Caco-2 (cell line): ENCODE measurements at regions not wholly inside any gene's neighbourhood (a gene's known extent, or its start where the extent isn't known, plus 50 kb on each side); places are given as distances from the start of the nearest gene placed in this dataset.

ENCODE experiments used
- BruUV-seq: library from RNA; stranded (reverse); fragments of 400-500 nt; replicated peaks from 2 replicates; lab custom pipeline; 2021; lab: Mats Ljungman, UMichigan
- CTCF ChIA-PET: fragments of 300-600 bp; sonication (Branson Sonifier 250); formaldehyde crosslinking; loops from one replicate; lab custom pipeline; 2022; ENCODE audit warnings: antibody characterized with exemption; lab: Charles Lee
- POLR2A ChIA-PET: fragments of 300-600 bp; sonication (Branson Sonifier 250); formaldehyde crosslinking; loops from one replicate; lab custom pipeline; 2022; ENCODE audit warnings: antibody characterized with exemption; lab: Charles Lee
- DNase-seq, 2 experiments: peaks; one replicate each; pipeline versions ENCODE4 v3.0.0 to v3.0.0-alpha.2; 2020 to 2022
- H3K27me3 ChIP-seq: replicated peaks from 2 replicates; pipeline ENCODE4 v1.6.0; 2011; ENCODE audit warnings: low read length; ENCODE audit not compliant: control insufficient read depth, insufficient read depth
- H3K36me3 ChIP-seq: 2 replicates; pipeline ENCODE4 v1.5.1; 2011; ENCODE audit warnings: low read length; ENCODE audit not compliant: control insufficient read depth, insufficient read depth
- H3K4me1 ChIP-seq: fragments of 250-450 bp; sonication (Bioruptor Pico); 2 replicates; pipeline ENCODE4 v1.5.1; 2020; ENCODE audit warnings: mild to moderate bottlenecking
- H3K4me3 ChIP-seq: 2 replicates; pipeline ENCODE4 v1.5.1; 2011; ENCODE audit warnings: low read depth, mild to moderate bottlenecking, control low read depth, low read length
- H3K9me3 ChIP-seq: fragments of 250-450 bp; sonication (Bioruptor Pico); 2 replicates; pipeline ENCODE4 v1.5.1; 2020; ENCODE audit warnings: mild to moderate bottlenecking, moderate library complexity
- H3K27ac Mint-ChIP-seq: one replicate; pipeline ENCODE4 v1.8.0; 2022; ENCODE audit warnings: mixed read lengths; ENCODE audit not compliant: unreplicated experiment
- H3K27me3 Mint-ChIP-seq: one replicate; pipeline ENCODE4 v1.8.0; 2022; ENCODE audit warnings: mixed read lengths; ENCODE audit not compliant: insufficient read depth, unreplicated experiment
- H3K36me3 Mint-ChIP-seq: one replicate; pipeline ENCODE4 v1.8.0; 2022; ENCODE audit warnings: mild to moderate bottlenecking, mixed read lengths; ENCODE audit not compliant: insufficient read depth, unreplicated experiment
- H3K4me1 Mint-ChIP-seq: one replicate; pipeline ENCODE4 v1.8.0; 2022; ENCODE audit warnings: low read depth, mixed read lengths; ENCODE audit not compliant: unreplicated experiment
- H3K4me3 Mint-ChIP-seq: one replicate; pipeline ENCODE4 v1.8.0; 2022; ENCODE audit warnings: mild to moderate bottlenecking, moderate library complexity, mixed read lengths; ENCODE audit not compliant: unreplicated experiment
- H3K9me3 Mint-ChIP-seq: one replicate; pipeline ENCODE4 v1.8.0; 2022; ENCODE audit warnings: mixed read lengths; ENCODE audit not compliant: unreplicated experiment
- intact Hi-C: fragments of 100-400 bp; cut with micrococcal nuclease; formaldehyde crosslinking; loops from one replicate; pipeline ENCODE4 v1.10.0; 2022; ENCODE audit not compliant: unreplicated experiment
- TF ChIP-seq, protein P1 (sequence below), 2 experiments: fragments of 200-600 bp in 1 of 2; IDR thresholded peaks; 1 replicate in 1 of 2; 2 replicates in 1 of 2; pipeline versions ENCODE4 v1.5.1 to v1.8.0; 2011 to 2022; ENCODE audit warnings: antibody characterized with exemption in 1 of 2, control low read depth in 1 of 2, inconsistent platforms in 1 of 2, low read depth in 1 of 2, low read length in 1 of 2, mild to moderate bottlenecking in 1 of 2, moderate library complexity in 1 of 2; ENCODE audit not compliant: insufficient read depth in 1 of 2, severe bottlenecking in 1 of 2, unreplicated experiment in 1 of 2

DNA sequence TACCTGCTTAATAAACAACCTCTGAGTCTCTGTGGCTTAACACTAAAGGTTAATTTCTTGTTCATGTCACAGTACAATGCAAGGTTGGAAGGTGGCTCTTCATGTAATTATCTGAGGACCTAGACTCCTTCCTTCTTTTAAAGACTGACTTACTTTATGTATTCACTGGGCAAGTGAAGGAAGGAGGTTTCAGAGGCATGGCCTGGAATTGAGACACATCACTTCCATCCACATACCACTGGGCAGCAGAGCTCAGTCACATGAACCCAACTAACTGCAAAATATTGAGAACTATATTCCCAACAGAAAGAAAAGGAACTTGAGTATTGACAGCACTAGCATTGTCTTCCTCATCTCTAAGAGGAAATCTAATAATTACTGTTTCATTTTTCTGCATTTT is 57.5 kb upstream of the FN1 start:
- ChIA-PET POLR2A (no interaction called here), CTCF (no interaction called here)
- H3K4me3 ChIP-seq = no peak overlapping the region
- H3K4me3 Mint-ChIP-seq = no peak overlapping the region
- H3K27me3 ChIP-seq = no peaks in the 10 kb centered on the region
- H3K36me3 ChIP-seq = no peaks in the 10 kb centered on the region
- TF ChIP-seq, protein P1, sequence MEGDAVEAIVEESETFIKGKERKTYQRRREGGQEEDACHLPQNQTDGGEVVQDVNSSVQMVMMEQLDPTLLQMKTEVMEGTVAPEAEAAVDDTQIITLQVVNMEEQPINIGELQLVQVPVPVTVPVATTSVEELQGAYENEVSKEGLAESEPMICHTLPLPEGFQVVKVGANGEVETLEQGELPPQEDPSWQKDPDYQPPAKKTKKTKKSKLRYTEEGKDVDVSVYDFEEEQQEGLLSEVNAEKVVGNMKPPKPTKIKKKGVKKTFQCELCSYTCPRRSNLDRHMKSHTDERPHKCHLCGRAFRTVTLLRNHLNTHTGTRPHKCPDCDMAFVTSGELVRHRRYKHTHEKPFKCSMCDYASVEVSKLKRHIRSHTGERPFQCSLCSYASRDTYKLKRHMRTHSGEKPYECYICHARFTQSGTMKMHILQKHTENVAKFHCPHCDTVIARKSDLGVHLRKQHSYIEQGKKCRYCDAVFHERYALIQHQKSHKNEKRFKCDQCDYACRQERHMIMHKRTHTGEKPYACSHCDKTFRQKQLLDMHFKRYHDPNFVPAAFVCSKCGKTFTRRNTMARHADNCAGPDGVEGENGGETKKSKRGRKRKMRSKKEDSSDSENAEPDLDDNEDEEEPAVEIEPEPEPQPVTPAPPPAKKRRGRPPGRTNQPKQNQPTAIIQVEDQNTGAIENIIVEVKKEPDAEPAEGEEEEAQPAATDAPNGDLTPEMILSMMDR (IDR thresholded peaks at IDR 0.05; ENCODE audit: insufficient read depth in 1 of 2, low read depth in 1 of 2, low read length in 1 of 2, severe bottlenecking in 1 of 2, unreplicated experiment in 1 of 2) = no peak
- no peaks in the 10 kb centered on the region for H3K27me3 Mint-ChIP-seq
- no peak for DNase-seq
- peaks cover 1% of the 10 kb centered on the region for H3K4me1 Mint-ChIP-seq
- H3K9me3 Mint-ChIP-seq = peaks cover 20% of the 10 kb centered on the region
- H3K9me3 ChIP-seq = peaks cover 4% of the 10 kb centered on the region; the same call in 1 of the 2 replicates
- no peaks in the 10 kb centered on the region for H3K4me1 ChIP-seq
- H3K36me3 Mint-ChIP-seq = no peaks in the 10 kb centered on the region
- H3K27ac Mint-ChIP-seq = no peak overlapping the region
- intact Hi-C loops = no loop called here
- no TSS peak for BruUV-seq

DNA sequence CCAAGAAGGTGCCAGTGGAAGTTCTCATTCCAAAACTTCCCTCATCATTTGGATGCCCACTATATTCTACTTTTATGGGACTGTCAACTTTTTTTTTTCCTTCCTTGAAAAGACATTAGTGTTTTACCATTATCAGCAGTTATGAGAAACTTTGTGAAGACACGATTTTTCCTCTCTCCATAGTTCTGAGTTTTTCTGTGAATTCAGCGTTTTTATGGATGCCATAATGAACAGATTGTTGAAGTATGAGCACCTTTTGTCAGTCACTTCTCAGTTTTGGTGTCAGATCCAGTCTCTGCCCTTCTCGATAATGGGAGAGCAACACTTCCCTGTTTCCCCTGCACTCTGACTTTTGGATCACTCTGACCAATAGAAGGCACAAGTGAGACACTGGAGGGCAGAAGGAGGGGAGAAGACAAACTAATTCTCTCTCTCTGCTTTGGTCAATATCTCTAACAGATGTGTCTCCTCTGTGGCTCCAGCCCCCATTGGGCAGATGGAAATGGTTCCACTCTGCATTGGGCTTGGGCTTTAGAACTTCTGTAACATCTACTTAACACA is 53.5 kb upstream of the FN1 start:
- DNase-seq = no peak
- no peaks in the 10 kb centered on the region for H3K4me1 Mint-ChIP-seq
- Histone ChIP-seq H3K4me3 (no peak overlapping the region), H3K27me3 (no peaks in the 10 kb centered on the region), H3K36me3 (no peaks in the 10 kb centered on the region), H3K4me1 (no peaks in the 10 kb centered on the region), H3K9me3 (no peaks in the 10 kb centered on the region)
- TF ChIP-seq, protein P1 (IDR thresholded peaks at IDR 0.05; ENCODE audit: insufficient read depth in 1 of 2, low read depth in 1 of 2, low read length in 1 of 2, severe bottlenecking in 1 of 2, unreplicated experiment in 1 of 2) = no peak
- H3K27ac Mint-ChIP-seq = no peak overlapping the region
- BruUV-seq = no TSS peak
- intact Hi-C loops = no loop called here
- peaks cover 14% of the 10 kb centered on the region for H3K9me3 Mint-ChIP-seq
- no peaks in the 10 kb centered on the region for H3K36me3 Mint-ChIP-seq
- ChIA-PET CTCF (no interaction called here), POLR2A (no interaction called here)
- no peak overlapping the region for H3K4me3 Mint-ChIP-seq
- no peaks in the 10 kb centered on the region for H3K27me3 Mint-ChIP-seq

DNA sequence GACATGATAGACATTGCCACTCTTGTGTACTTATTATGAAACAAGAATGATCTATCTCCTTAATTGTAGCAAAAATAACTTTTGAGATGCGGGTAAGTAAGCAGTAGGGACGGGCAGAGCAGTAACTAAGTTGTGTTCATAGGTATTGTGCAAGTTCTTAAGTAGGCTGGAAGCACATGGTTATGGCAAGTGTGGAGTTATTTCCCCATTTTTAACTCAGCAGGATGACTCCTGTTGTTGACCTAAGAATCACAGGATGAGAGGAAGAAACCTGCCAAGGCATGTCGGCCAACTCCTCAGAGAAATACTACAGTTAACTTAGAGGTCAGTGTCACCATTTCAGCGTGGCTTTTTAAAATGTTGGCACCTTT is 51.1 kb upstream of the FN1 start:
- CTCF ChIA-PET = interaction anchor here (0.5 kb wide), 1 partner anchor 17 kb away, joined by 3 read pairs; no protein-coding TSS in a partner anchor
- DNase-seq = no peak
- no TSS peak for BruUV-seq
- Mint-ChIP-seq H3K36me3 (no peaks in the 10 kb centered on the region), H3K27me3 (no peaks in the 10 kb centered on the region), H3K9me3 (peaks cover 19% of the 10 kb centered on the region), H3K4me1 (peaks cover 7% of the 10 kb centered on the region), H3K27ac (no peak overlapping the region), H3K4me3 (no peak overlapping the region)
- Histone ChIP-seq H3K9me3 (no peaks in the 10 kb centered on the region), H3K27me3 (no peaks in the 10 kb centered on the region), H3K4me1 (no peaks in the 10 kb centered on the region), H3K36me3 (no peaks in the 10 kb centered on the region), H3K4me3 (no peak overlapping the region)
- POLR2A ChIA-PET = no interaction called here
- TF ChIP-seq, protein P1 (IDR thresholded peaks at IDR 0.05; ENCODE audit: insufficient read depth in 1 of 2, low read depth in 1 of 2, low read length in 1 of 2, severe bottlenecking in 1 of 2, unreplicated experiment in 1 of 2) = no peak
- intact Hi-C loops = no loop called here
